A549 (cell line): ENCODE measurements at regions not wholly inside any gene's neighbourhood (a gene's known extent, or its start where the extent isn't known, plus 50 kb on each side); places are given as distances from the start of the nearest gene placed in this dataset.

ENCODE experiments used
- ATAC-seq, 2 experiments: fragments of 200-7000 bp in 1 of 2; fragments of >200 bp in 1 of 2; cut with Nextera tagmentation in 1 of 2; cut with Tn5 transposase in 1 of 2; 3 replicates each; pipeline versions ENCODE4 v1.8.0 to v1.9.1; 2018 to 2020; ENCODE audit warnings: mild to moderate bottlenecking in 1 of 2, moderate library complexity in 1 of 2
- CTCF ChIA-PET: fragments of 300-600 bp; sonication (Branson Sonifier 250); formaldehyde crosslinking; extraction: SDS; loops from one replicate; lab custom pipeline; 2021; ENCODE audit warnings: antibody characterized with exemption, inconsistent platforms; lab: Yijun Ruan, JAX
- POLR2A ChIA-PET: fragments of 350-600 bp; formaldehyde crosslinking; extraction: SDS; loops from one replicate; lab custom pipeline; 2021; ENCODE audit warnings: antibody characterized with exemption, inconsistent platforms; lab: Yijun Ruan, JAX
- DNase-seq, 2 experiments: peaks; one replicate each; pipeline versions ENCODE4 v3.0.0 to v3.0.0-alpha.2; 2011 to 2016; ENCODE audit warnings: low read depth in 1 of 2, low spot score in 1 of 2
- FAIRE-seq: peaks from 2 replicates; lab custom pipeline; 2011; peaks lifted over from hg19 to GRCh38; lab: Jason Lieb, UNC
- H3K27ac ChIP-seq, 2 experiments: fragments of >200 bp; sonication (Bioruptor Twin); formaldehyde crosslinking; 3 replicates each; pipeline ENCODE4 v1.5.1; 2016 to 2017
- H3K4me1 ChIP-seq: fragments of >200 bp; sonication (Bioruptor Twin); formaldehyde crosslinking; 3 replicates; pipeline ENCODE4 v1.6.1; 2016
- H3K4me2 ChIP-seq: fragments of >200 bp; sonication (Bioruptor Twin); formaldehyde crosslinking; 3 replicates; pipeline ENCODE4 v1.6.1; 2016
- H3K4me3 ChIP-seq: fragments of >200 bp; sonication (Bioruptor Twin); formaldehyde crosslinking; 3 replicates; pipeline ENCODE4 v1.5.1; 2016
- H3K9me3 ChIP-seq: fragments of >200 bp; sonication (Bioruptor Twin); formaldehyde crosslinking; 3 replicates; pipeline ENCODE4 v1.6.1; 2016
- CEBPB ChIP-seq, 2 experiments: fragments of >200 bp in 1 of 2; sonication (Bioruptor Twin) in 1 of 2; formaldehyde crosslinking in 1 of 2; IDR thresholded peaks; 2 replicates each; pipeline ENCODE4 v1.6.1; 2012 to 2016
- CHD2 ChIP-seq: fragments of 150-350 bp; IDR thresholded peaks from 2 replicates; pipeline ENCODE4 v1.6.1; 2014; ENCODE audit warnings: low read length; ENCODE audit not compliant: partially characterized antibody
- CHD4 ChIP-seq: fragments of 200-600 bp; sonication (generic); IDR thresholded peaks from 2 replicates; pipeline ENCODE4 v1.6.1; 2016; ENCODE audit warnings: antibody characterized with exemption, mild to moderate bottlenecking, borderline replicate concordance
- EP300 ChIP-seq, 2 experiments: fragments of >200 bp; sonication (Bioruptor Twin); formaldehyde crosslinking; IDR thresholded peaks; 2 replicates in 1 of 2; 3 replicates in 1 of 2; pipeline ENCODE4 v1.6.1; 2016 to 2017
- FOSB ChIP-seq: fragments of 250-450 bp; sonication (Bioruptor Pico); IDR thresholded peaks from 2 replicates; pipeline ENCODE4 v1.5.0; 2020; ENCODE audit warnings: mild to moderate bottlenecking, moderate library complexity
- FOXS1 ChIP-seq: fragments of 250-450 bp; sonication (Bioruptor Pico); IDR thresholded peaks from 2 replicates; pipeline ENCODE4 v1.5.0; 2020; ENCODE audit warnings: mild to moderate bottlenecking, moderate library complexity
- HOXA7 ChIP-seq: fragments of 250-450 bp; sonication (Bioruptor Pico); IDR thresholded peaks from 2 replicates; pipeline ENCODE4 v1.5.0; 2020; ENCODE audit warnings: mild to moderate bottlenecking, moderate library complexity
- HOXB5 ChIP-seq: fragments of 250-450 bp; sonication (Bioruptor Pico); IDR thresholded peaks from 2 replicates; pipeline ENCODE4 v1.5.0; 2020; ENCODE audit warnings: mild to moderate bottlenecking, moderate library complexity
- KDM1A ChIP-seq: fragments of 200-600 bp; sonication (generic); IDR thresholded peaks from 2 replicates; pipeline ENCODE4 v1.6.1; 2016; ENCODE audit warnings: low read depth, mild to moderate bottlenecking
- KDM5A ChIP-seq: fragments of 200-600 bp; sonication (generic); IDR thresholded peaks from 2 replicates; pipeline ENCODE4 v1.6.1; 2016; ENCODE audit warnings: antibody characterized with exemption, mild to moderate bottlenecking
- MAZ ChIP-seq: fragments of 150-350 bp; IDR thresholded peaks from 2 replicates; pipeline ENCODE4 v1.6.1; 2014; ENCODE audit warnings: antibody characterized with exemption, low read depth, low read length, borderline replicate concordance
- NPAS2 ChIP-seq: fragments of 250-450 bp; sonication (Bioruptor Pico); IDR thresholded peaks from 2 replicates; pipeline ENCODE4 v1.8.0; 2022; ENCODE audit warnings: mild to moderate bottlenecking, moderate library complexity, borderline replicate concordance
- PHF8 ChIP-seq: fragments of 200-600 bp; sonication (generic); IDR thresholded peaks from 2 replicates; pipeline ENCODE4 v1.6.1; 2016; ENCODE audit warnings: low read depth, mild to moderate bottlenecking, antibody characterized with exemption, moderate library complexity, borderline replicate concordance
- RARB ChIP-seq: fragments of 250-450 bp; sonication (Bioruptor Pico); IDR thresholded peaks from 2 replicates; pipeline ENCODE4 v1.8.0; 2021; ENCODE audit warnings: mild to moderate bottlenecking, moderate library complexity
- RCOR1 ChIP-seq: fragments of 150-350 bp; IDR thresholded peaks from 2 replicates; pipeline ENCODE4 v1.6.1; 2014; ENCODE audit warnings: antibody characterized with exemption, low read length, low read depth
- RNF2 ChIP-seq: fragments of 200-600 bp; sonication (generic); IDR thresholded peaks from 2 replicates; pipeline ENCODE4 v1.6.1; 2016; ENCODE audit warnings: low read depth, mild to moderate bottlenecking, antibody characterized with exemption, moderate library complexity, borderline replicate concordance
- SMC3 ChIP-seq: fragments of >200 bp; sonication (Bioruptor Twin); formaldehyde crosslinking; IDR thresholded peaks from 3 replicates; pipeline ENCODE4 v1.6.1; 2018; ENCODE audit warnings: inconsistent platforms
- SREBF2 ChIP-seq: fragments of 450-650 bp; IDR thresholded peaks from 2 replicates; pipeline ENCODE4 v1.6.1; 2014; ENCODE audit warnings: mild to moderate bottlenecking, moderate library complexity
- TFCP2L1 ChIP-seq: fragments of 250-450 bp; sonication (Bioruptor Pico); IDR thresholded peaks from 2 replicates; pipeline ENCODE4 v1.5.0; 2021; ENCODE audit warnings: mild to moderate bottlenecking
- WGBS: methylation state at CpG from one replicate; pipeline ENCODE4 v1.1.6; 2017; ENCODE audit errors: missing lambda C conversion rate; 5-methylcytosine and 5-hydroxymethylcytosine counted together
- TF ChIP-seq, protein P1 (sequence below): IDR thresholded peaks from 2 replicates; pipeline ENCODE4 v1.6.1; 2012
- TF ChIP-seq, protein P2 (sequence below): fragments of >200 bp; sonication (Bioruptor Twin); formaldehyde crosslinking; IDR thresholded peaks from 2 replicates; pipeline ENCODE4 v1.6.1; 2016
- TF ChIP-seq, protein P3 (sequence below): fragments of 450-650 bp; IDR thresholded peaks from 2 replicates; pipeline ENCODE4 v1.6.1; 2014; ENCODE audit warnings: antibody characterized with exemption
- TF ChIP-seq, protein P4 (sequence below): fragments of 200-600 bp; sonication (generic); IDR thresholded peaks from 2 replicates; pipeline ENCODE4 v1.6.1; 2016; ENCODE audit warnings: antibody characterized with exemption, mild to moderate bottlenecking, moderate library complexity
- TF ChIP-seq, protein P5 (sequence below): IDR thresholded peaks from 2 replicates; pipeline ENCODE4 v1.6.1; 2012

DNA sequence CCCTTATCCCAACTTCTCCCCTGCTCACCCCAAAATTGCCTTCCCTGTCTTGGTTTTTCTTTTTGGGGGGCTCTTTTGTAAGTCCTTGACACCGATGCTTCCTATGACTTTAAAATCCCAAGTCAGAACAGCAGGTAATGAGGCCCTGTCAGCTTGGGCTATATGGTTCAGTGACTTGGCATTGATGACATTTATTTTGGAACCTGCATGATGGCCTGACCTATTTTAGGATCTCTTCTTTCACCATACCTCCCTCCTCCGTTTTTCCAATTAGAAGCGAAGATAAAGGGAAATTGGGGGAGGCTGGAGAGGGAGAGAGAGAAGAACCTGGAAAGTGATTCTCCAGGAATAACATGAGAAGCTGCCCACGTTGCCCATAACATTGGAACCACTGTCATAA lies 424.9 kb upstream of the AUTS2 start:
- POLR2A ChIA-PET: no interaction called here

DNA sequence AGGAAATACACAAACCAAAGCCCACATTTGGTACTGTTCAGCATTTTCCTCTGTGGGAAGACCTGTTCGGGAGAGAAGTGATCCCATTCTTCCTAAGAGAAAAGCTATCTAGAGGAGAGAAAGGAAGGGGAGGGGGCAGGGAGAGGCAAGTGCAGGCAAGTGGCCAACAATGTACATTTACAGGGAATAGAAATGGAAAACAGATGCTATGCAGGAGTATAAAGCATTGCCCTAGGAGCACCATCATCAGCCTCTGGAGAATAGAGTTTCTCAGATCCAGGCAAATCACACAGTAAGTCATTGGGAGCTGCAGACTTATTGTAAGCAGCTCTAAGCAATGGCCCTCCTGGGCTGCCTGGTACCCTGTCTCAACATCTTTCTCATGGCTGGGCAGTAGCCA lies 424.4 kb upstream of the AUTS2 start:
- H3K4me3 ChIP-seq: no peak overlapping the region
- 26% methylated on average over 1 of the region's 1 CpG for WGBS
- no peaks in the 10 kb centered on the region for H3K9me3 ChIP-seq
- no peak for FAIRE-seq
- no peak for ATAC-seq
- ChIA-PET POLR2A (no interaction called here), CTCF (no interaction called here)
- H3K4me2 ChIP-seq: no peak overlapping the region
- TF ChIP-seq NPAS2 (CRISPR knock-in tag) (no peak), CHD4 (no peak), FOSB (CRISPR knock-in tag) (no peak), RNF2 (no peak), EP300 (IDR thresholded peaks at IDR 0.05) (no peak), CEBPB (IDR thresholded peaks at IDR 0.05) (no peak), PHF8 (no peak), MAZ (no peak), CHD2 (no peak), HOXA7 (CRISPR knock-in tag) (no peak), HOXB5 (CRISPR knock-in tag) (no peak), SREBF2 (no peak)
- TF ChIP-seq, protein P1, sequence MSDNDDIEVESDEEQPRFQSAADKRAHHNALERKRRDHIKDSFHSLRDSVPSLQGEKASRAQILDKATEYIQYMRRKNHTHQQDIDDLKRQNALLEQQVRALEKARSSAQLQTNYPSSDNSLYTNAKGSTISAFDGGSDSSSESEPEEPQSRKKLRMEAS: no peak
- TF ChIP-seq, protein P2, sequence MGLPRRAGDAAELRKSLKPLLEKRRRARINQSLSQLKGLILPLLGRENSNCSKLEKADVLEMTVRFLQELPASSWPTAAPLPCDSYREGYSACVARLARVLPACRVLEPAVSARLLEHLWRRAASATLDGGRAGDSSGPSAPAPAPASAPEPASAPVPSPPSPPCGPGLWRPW: no peak
- TF ChIP-seq, protein P3, sequence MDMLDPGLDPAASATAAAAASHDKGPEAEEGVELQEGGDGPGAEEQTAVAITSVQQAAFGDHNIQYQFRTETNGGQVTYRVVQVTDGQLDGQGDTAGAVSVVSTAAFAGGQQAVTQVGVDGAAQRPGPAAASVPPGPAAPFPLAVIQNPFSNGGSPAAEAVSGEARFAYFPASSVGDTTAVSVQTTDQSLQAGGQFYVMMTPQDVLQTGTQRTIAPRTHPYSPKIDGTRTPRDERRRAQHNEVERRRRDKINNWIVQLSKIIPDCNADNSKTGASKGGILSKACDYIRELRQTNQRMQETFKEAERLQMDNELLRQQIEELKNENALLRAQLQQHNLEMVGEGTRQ: no peak
- TF ChIP-seq, protein P4, sequence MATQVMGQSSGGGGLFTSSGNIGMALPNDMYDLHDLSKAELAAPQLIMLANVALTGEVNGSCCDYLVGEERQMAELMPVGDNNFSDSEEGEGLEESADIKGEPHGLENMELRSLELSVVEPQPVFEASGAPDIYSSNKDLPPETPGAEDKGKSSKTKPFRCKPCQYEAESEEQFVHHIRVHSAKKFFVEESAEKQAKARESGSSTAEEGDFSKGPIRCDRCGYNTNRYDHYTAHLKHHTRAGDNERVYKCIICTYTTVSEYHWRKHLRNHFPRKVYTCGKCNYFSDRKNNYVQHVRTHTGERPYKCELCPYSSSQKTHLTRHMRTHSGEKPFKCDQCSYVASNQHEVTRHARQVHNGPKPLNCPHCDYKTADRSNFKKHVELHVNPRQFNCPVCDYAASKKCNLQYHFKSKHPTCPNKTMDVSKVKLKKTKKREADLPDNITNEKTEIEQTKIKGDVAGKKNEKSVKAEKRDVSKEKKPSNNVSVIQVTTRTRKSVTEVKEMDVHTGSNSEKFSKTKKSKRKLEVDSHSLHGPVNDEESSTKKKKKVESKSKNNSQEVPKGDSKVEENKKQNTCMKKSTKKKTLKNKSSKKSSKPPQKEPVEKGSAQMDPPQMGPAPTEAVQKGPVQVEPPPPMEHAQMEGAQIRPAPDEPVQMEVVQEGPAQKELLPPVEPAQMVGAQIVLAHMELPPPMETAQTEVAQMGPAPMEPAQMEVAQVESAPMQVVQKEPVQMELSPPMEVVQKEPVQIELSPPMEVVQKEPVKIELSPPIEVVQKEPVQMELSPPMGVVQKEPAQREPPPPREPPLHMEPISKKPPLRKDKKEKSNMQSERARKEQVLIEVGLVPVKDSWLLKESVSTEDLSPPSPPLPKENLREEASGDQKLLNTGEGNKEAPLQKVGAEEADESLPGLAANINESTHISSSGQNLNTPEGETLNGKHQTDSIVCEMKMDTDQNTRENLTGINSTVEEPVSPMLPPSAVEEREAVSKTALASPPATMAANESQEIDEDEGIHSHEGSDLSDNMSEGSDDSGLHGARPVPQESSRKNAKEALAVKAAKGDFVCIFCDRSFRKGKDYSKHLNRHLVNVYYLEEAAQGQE: no peak
- H3K4me1 ChIP-seq: no peaks in the 10 kb centered on the region
- no peak overlapping the region for H3K27ac ChIP-seq
- DNase-seq: no peak

More for the DNA sequence above, 424.9 kb upstream of the AUTS2 start:
- Histone ChIP-seq H3K4me2 (no peak overlapping the region), H3K9me3 (no peaks in the 10 kb centered on the region), H3K4me1 (no peaks in the 10 kb centered on the region), H3K4me3 (no peak overlapping the region), H3K27ac (no peak overlapping the region)
- 20% methylated on average over 4 of the region's 4 CpGs for WGBS
- no peak for FAIRE-seq
- TF ChIP-seq SMC3 (no peak), CEBPB (IDR thresholded peaks at IDR 0.05) (no peak), KDM5A (no peak), TFCP2L1 (CRISPR knock-in tag) (no peak), RARB (CRISPR knock-in tag) (no peak)
- TF ChIP-seq, all 56 proteins: peak for 0
- CTCF ChIA-PET: no interaction called here
- DNase-seq (no peak), ATAC-seq (no peak)

DNA sequence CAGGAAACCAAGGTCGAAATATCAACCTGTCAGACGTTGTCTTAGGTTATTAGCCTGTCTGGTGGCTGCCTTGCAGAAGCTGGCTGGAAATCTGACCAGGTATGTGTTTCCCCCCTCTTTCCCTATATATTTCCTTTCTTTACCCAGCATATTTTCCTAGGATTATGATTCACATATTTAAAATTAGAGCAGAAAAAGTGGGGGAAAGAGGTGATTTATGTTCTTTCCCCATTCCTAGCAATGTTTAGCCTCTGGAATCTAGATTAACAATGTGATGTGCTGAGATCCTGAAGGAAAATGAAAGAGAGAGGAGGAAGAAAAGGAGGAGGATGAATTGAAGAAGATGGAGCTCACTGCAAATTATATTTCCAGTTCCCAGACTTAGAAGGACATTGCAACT lies 421.4 kb upstream of the AUTS2 start:
- TF ChIP-seq RCOR1 (no peak), FOXS1 (no peak), KDM1A (no peak)
- TF ChIP-seq, protein P5, sequence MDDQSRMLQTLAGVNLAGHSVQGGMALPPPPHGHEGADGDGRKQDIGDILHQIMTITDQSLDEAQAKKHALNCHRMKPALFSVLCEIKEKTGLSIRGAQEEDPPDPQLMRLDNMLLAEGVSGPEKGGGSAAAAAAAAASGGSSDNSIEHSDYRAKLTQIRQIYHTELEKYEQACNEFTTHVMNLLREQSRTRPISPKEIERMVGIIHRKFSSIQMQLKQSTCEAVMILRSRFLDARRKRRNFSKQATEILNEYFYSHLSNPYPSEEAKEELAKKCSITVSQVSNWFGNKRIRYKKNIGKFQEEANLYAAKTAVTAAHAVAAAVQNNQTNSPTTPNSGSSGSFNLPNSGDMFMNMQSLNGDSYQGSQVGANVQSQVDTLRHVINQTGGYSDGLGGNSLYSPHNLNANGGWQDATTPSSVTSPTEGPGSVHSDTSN: no peak
- FAIRE-seq: no peak
- Histone ChIP-seq H3K4me2 (no peak overlapping the region), H3K27ac (no peak overlapping the region), H3K9me3 (no peaks in the 10 kb centered on the region), H3K4me1 (no peaks in the 10 kb centered on the region), H3K4me3 (no peak overlapping the region)
- POLR2A ChIA-PET: no interaction called here
- no peak for DNase-seq
- CTCF ChIA-PET: interaction anchor here (1.1 kb wide), 1 partner anchor 14 kb away, joined by 3 read pairs; no protein-coding TSS in a partner anchor
- ATAC-seq: no peak
- 11% methylated on average over 2 of the region's 2 CpGs for WGBS
